ENCODE measurements at regions not wholly inside any gene's neighbourhood (a gene's known extent, or its start where the extent isn't known, plus 50 kb on each side); places are given as distances from the start of the nearest gene placed in this dataset.

GRCh38 chr1:38644092-38644491 is 215.5 kb downstream of the RRAGC start:
- TF ChIP-seq, protein P1, sequence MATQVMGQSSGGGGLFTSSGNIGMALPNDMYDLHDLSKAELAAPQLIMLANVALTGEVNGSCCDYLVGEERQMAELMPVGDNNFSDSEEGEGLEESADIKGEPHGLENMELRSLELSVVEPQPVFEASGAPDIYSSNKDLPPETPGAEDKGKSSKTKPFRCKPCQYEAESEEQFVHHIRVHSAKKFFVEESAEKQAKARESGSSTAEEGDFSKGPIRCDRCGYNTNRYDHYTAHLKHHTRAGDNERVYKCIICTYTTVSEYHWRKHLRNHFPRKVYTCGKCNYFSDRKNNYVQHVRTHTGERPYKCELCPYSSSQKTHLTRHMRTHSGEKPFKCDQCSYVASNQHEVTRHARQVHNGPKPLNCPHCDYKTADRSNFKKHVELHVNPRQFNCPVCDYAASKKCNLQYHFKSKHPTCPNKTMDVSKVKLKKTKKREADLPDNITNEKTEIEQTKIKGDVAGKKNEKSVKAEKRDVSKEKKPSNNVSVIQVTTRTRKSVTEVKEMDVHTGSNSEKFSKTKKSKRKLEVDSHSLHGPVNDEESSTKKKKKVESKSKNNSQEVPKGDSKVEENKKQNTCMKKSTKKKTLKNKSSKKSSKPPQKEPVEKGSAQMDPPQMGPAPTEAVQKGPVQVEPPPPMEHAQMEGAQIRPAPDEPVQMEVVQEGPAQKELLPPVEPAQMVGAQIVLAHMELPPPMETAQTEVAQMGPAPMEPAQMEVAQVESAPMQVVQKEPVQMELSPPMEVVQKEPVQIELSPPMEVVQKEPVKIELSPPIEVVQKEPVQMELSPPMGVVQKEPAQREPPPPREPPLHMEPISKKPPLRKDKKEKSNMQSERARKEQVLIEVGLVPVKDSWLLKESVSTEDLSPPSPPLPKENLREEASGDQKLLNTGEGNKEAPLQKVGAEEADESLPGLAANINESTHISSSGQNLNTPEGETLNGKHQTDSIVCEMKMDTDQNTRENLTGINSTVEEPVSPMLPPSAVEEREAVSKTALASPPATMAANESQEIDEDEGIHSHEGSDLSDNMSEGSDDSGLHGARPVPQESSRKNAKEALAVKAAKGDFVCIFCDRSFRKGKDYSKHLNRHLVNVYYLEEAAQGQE (IDR thresholded peaks at IDR 0.05; ENCODE audit: insufficient read depth in 1 of 2, low read depth in 2 of 2, low read length in 2 of 2), result no peak
- TF ChIP-seq POLR2AphosphoS5 (IDR thresholded peaks at IDR 0.05; ENCODE audit: low read depth, low read length), result no peak

Measured in PFSK-1 (cell line).